Right hindlimb (tissue), 1 donor: ENCODE measurements at regions not wholly inside any gene's neighbourhood (a gene's known extent, or its start where the extent isn't known, plus 50 kb on each side); places are given as distances from the start of the nearest gene placed in this dataset.
"Not testable (repeated sequence)": the region's sequence is repeated elsewhere in the genome, so short reads cannot be mapped to it uniquely, and the experiment has no call there.

Experiments
- DNase-seq: peaks from one replicate; pipeline ENCODE4 v3.0.0-alpha.2; 2018

GRCh38 chrX:2561456-2561855 lies 60.7 kb upstream of the DHRSX start:
- no peak for DNase-seq

GRCh38 chrX:2559124-2559523 lies 58.3 kb upstream of the DHRSX start:
- DNase-seq = no peak

GRCh38 chrX:2554891-2555290 lies 54.1 kb upstream of the DHRSX start:
- DNase-seq = no peak

GRCh38 chrX:2554066-2554465 lies 53.3 kb upstream of the DHRSX start:
- DNase-seq = not testable (repeated sequence)

- DNase-seq = no peak
These were observed 51.9 kb upstream of the DHRSX start for GRCh38 chrX:2552621-2553201.

GRCh38 chrX:2550328-2551020 lies 49.7 kb upstream of the DHRSX start:
- DNase-seq = no peak
